GM12872 (cell line): ENCODE measurements at regions not wholly inside any gene's neighbourhood (a gene's known extent, or its start where the extent isn't known, plus 50 kb on each side); places are given as distances from the start of the nearest gene placed in this dataset.
A peak's percentile ranks its signal among the peaks of the same experiment; 100 is the strongest.

Experiments used
- TF ChIP-seq, protein P1 (sequence below): IDR thresholded peaks from 3 replicates; pipeline ENCODE4 v1.5.1; 2011; ENCODE audit warnings: low read depth, mild to moderate bottlenecking, low read length, moderate library complexity; ENCODE audit not compliant: insufficient read depth

DNA sequence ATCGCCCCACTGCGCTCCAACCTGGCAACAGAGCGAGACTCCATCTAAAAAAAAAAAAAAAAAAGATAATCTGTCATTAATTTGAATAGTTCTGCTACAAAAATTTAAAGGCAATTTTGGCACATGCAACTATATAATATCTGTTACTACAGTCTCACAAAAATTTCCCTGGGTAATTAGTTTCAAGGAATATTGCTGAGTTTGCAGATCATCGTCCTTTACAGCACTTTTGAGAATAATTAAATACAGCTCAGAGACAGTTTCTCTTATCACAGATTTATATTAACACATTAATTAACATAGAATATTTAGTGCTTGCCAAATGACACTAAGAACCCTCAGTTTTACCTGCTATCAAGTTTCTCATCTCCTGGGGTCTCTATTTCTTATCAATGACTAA is 540.4 kb upstream of the ZNF804A start:
- TF ChIP-seq, protein P1, sequence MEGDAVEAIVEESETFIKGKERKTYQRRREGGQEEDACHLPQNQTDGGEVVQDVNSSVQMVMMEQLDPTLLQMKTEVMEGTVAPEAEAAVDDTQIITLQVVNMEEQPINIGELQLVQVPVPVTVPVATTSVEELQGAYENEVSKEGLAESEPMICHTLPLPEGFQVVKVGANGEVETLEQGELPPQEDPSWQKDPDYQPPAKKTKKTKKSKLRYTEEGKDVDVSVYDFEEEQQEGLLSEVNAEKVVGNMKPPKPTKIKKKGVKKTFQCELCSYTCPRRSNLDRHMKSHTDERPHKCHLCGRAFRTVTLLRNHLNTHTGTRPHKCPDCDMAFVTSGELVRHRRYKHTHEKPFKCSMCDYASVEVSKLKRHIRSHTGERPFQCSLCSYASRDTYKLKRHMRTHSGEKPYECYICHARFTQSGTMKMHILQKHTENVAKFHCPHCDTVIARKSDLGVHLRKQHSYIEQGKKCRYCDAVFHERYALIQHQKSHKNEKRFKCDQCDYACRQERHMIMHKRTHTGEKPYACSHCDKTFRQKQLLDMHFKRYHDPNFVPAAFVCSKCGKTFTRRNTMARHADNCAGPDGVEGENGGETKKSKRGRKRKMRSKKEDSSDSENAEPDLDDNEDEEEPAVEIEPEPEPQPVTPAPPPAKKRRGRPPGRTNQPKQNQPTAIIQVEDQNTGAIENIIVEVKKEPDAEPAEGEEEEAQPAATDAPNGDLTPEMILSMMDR: no peak

DNA sequence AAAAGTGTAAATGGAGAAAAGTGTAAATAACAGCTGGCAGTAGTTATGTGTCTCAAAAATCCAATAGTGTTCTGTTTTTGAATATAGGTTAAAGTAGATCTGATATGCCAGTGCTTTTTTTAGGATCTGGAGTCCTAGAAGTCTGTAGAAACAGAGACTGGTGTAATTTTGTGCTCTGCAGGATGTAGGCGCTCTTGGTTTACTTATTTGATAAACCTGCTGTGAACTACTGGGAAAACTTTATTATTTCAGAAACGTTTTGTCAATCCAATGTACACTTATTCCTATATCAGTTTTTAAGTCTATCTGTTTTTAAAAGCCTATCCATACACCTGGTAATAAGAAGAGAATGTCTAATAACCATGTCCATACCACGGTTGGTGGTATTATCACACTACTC is 530.8 kb upstream of the ZNF804A start:
- TF ChIP-seq, protein P1: peak; percentile 38; the same call in 2 of the 3 replicates

DNA sequence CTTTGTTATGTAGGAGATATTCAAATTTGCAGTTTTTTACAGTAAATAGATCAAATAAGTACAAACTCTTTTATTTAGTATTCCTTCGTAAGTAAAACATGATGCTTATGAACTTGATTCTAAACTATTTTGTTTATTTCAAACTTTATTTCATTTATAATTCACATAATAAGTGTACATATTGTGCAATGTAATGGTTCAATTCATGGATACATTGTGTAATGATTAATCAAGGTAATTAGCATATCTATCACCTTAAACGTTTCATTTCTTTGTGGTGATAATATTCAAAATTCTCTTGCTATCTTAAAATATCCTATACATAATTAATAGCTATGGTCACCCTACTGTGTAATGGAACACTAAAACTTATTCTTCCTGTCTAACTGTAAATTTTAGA is 525.9 kb upstream of the ZNF804A start:
- TF ChIP-seq, protein P1: no peak

DNA sequence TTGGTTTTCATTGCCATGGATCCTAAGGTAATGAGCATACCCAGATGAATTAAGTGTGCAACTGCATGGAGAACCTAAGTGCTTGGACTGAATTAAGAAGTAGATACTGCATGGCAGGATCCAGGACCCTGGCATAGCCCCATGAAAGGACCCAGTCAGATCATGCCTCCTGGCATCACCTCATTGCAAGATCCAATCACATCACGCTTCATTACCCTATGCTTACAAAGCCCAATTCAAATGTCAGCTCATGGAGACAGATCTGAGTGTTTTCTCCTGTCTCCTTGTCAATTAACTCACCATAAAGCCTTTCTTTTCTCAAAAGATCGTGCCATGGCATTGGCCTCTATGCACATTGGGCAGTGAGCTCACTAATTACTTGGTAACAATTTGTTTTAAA is 519.8 kb upstream of the ZNF804A start:
- TF ChIP-seq, protein P1: no peak

DNA sequence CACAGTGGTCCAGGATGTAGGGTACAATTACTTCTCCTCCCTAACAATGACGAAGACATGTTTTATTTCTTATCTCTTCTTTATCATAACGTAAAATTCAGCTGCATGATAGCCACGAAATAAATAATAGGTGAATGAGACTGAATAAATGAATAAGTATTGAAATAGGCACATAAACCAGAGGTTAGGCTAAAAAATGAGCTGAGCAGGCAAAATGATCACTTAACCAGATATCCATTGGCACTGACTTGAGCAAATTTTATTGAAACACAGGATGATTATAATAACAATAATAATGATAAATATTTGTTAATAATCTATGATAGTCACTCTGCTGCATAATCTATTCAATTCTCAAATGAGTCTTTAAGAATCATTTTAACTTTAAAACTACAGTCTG is 506.9 kb upstream of the ZNF804A start:
- TF ChIP-seq, protein P1: no peak

DNA sequence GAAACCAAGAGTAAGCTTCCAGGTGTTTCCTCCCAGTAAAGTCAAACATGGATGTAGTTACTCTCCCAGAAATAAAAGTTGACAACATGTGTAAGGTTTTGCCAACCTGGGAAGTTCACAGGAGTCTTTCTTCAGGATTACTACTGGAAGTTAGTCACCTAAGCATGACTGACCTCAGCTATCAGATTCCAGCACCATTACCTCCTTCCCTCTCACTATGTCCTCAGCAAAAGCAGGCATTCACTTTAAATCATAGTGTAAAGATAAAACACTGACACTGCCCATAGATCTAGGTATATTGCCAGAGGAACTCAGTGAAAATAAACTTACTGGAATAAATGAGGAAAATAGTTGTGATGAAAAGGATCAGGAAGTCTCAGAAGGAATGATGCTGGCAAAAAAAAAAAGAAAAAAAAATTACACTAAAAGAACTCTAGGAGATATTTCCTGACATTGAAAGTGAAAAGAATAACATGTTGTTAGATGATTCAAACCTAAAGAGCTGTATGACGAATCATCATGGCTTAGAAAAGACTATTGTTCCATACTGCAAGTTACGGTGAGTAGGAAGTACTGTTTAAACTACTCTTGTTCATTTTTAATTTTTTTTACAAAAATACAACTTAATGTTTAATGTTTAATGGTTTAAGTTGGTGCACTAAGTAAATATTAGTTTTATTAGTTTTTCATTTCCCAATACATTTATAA is 484.5 kb upstream of the ZNF804A start:
- TF ChIP-seq, protein P1: no peak

DNA sequence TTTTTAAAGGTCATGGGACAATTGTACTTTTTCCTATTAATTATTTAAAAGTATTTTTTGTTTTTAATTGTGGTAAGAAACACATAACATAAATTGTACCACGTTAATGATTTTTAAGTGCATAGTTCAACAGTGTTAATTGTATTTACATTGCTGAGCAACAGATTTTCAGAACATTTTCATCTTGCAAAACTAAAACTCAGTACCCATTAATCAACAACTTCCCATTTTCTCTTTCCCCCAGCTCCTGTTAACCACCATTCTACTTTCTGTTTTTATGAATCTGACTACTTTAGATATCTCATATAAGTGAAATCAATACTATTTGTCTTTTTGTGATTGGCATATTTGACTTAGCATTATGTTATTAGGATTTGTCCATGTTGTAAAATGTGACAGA is 483.9 kb upstream of the ZNF804A start:
- TF ChIP-seq, protein P1: no peak
